Stimulated activated CD4-positive, alpha-beta T cell treated with anti-CD3 and anti-CD28 coated beads, Interleukin-4, amount 100 ng/mL, for 48 hours (primary cell): ENCODE measurements at regions not wholly inside any gene's neighbourhood (a gene's known extent, or its start where the extent isn't known, plus 50 kb on each side); places are given as distances from the start of the nearest gene placed in this dataset.

Source experiments
- DNase-seq, 2 donors: peaks; one replicate each; pipeline ENCODE4 v3.0.0-alpha.2; 2020; ENCODE audit warnings: low read depth in 2 of 2

DNA sequence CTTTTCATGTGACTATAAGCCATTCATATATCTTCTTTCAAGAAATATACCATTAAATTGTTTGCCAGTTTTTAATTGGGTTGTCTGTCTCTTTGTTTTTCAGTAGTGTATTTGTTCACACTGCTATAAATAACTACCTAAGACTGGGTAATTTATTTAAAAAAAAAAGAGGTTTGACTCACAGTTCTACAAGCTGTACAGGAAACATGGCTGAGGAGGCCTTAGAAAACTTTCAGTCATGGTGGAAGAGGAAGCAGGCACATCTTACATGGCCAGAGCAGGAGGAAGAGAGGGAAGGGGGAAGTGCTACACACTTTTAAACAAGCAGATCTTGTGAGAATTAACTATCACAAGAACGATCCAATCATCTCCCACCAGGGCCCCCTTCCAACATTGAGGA lies 255.3 kb downstream of the EPM2A start:
- DNase-seq, result no peak

DNA sequence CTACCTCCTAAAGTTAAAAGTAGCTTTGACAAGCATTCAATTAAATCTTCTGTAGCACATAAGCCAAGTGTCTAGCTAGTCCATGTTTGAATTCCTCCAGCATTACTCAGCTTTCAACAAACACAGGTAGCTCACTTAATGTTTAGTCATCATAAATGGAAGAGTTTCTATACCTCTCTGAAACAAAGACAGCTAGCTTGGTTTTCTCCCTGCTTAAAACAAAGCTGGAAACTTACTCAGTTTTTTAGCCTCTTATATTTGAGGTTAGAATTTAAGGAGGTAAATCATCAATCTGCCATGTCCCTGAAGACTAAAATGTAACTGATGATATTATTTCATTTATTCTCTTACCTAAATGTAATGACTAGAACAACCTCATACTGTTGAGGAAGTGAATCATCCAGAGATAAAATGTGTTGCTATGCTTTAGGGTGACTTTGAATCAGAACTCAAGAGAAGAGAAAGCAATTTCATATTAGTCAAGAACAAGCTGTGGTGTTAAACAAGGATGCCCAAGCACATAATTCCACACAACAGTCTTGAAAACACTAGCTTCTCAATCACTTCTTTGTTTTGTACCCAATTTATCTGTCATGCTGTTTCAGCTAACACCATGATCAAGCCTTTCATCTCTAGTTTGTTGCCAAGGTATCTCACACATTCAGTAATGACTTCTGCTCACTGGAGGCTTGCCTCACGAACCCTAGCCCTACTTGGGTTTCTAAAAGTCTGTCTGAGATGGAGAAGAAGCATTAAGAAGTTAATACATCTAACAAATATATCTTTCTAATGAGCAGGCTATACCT lies 251.9 kb downstream of the EPM2A start:
- DNase-seq, result no peak

GRCh38 chr6:145485288-145485687 lies 250.0 kb downstream of the EPM2A start:
- no peak for DNase-seq

DNA sequence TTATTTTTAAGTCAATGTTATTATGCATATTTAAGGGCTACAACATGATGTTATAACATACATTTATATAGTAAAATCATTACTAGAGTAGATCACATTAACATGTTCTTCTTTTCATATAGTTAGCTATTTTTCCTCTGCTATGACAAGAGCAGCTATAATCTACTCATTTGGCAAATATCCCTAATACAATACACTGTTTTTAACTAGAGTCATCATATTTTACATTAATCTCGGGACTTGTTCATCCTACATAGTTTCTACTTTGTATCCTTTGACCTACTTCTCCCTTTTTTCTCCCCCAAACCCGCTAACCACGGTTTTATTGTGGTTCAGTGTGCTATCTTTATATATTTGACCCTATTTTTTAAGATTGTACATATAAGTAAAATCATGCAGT lies 249.0 kb downstream of the EPM2A start:
- DNase-seq, result no peak

- no peak for DNase-seq
Measured at GRCh38 chr6:145489583-145489982, 245.7 kb downstream of the EPM2A start.

DNA sequence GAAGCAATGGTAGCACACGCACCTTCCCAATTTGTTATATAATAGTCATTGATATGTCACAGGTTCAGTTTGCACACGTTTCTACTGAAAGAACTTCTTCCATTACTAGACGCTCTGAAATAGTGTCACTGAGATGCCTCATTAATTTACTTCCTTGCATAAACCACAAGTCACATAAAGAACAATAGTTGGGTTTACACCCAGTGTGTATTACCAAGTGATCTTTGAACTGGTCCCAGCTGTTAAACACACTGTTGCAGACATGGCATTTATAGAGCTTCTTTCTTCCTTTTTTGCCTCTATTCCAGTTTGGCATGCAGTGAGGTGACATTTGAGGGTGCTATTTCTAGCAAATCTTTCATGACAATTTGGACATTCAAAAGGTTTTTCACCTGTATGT lies 245.3 kb downstream of the EPM2A start:
- DNase-seq, result no peak

- no peak for DNase-seq
Measured at GRCh38 chr6:145491126-145491525, 244.2 kb downstream of the EPM2A start.

DNA sequence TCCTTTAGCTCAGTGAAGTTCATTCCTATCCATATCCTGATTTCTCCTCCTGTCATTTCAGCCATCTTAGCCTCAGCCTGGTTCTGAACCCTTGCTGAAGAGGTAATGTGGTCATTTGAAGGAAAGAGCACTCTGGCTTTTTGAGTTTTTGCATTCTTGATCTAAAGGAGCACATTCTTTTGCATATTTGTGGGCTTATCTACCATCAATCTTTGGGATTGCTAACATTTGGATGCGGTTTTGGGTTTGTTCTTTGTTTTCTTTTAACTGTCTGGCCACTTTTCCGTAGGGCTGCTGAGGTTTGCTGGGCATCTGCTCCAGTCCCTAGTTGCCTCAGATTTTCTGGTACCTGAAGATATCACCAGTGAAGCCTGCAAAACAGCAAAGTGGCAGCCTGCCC lies 238.3 kb downstream of the EPM2A start:
- DNase-seq, result no peak

GRCh38 chr6:145498425-145498824 lies 236.9 kb downstream of the EPM2A start:
- DNase-seq, result no peak

DNA sequence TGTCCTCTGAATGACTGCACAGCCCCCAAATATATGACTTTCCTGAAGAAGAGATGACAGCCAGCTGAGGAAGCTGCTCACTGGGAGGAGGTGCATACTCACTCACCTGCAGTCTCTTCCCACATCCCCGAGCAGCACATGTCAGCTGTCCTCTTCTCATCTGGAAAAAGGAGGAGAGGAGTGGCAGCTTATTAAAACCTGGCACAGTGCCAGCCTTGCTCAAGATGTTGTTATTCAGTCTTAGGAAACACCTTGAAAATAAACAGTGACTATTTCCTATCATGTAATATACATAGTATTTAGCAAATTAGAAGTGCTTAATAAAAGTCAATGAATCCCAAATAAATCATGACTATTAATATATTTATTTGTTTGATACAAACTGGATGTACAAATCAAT lies 232.9 kb downstream of the EPM2A start:
- no peak for DNase-seq

- no peak for DNase-seq
Measured at GRCh38 chr6:145506136-145506535, 229.2 kb downstream of the EPM2A start.

GRCh38 chr6:145506565-145506964 lies 228.8 kb downstream of the EPM2A start:
- DNase-seq, result no peak

DNA sequence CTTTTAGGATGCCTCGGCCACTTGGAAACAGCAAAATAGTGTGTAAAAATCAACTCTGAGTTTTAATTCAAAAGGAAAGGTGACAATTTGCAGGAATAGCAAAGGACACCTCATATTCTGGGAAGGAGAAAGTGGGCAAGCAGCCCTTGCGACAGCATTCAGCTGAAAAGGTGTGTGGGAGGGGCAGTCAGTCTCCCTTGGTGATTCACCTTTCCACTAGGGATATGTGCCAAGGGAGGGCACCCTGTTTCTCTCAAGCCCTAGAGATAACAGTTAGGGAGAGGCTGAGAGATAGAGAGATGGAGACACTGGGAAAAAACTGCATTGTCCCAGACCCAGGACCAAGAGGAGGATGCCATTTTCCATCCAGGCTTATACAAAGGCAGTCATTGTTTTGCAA lies 228.1 kb downstream of the EPM2A start:
- DNase-seq, result no peak

DNA sequence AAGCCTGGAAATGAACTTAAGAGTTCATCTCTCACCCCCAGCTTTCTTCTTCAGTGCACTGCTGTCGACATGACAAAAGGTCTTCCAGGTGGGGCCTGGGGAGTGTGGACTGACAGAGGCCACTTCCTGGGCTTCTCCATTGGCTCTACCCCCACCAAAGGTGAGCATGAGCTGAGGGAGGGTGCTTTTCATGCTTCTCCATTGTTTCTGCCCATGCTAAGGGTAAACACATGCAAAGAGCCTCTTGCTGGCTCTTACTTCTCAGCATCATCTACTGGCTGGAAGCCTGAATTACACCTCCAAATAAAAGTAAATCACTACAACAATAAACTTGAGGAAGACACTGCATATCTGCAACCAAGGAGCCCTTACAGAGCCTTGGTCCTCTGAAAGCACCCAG lies 227.2 kb downstream of the EPM2A start:
- no peak for DNase-seq

DNA sequence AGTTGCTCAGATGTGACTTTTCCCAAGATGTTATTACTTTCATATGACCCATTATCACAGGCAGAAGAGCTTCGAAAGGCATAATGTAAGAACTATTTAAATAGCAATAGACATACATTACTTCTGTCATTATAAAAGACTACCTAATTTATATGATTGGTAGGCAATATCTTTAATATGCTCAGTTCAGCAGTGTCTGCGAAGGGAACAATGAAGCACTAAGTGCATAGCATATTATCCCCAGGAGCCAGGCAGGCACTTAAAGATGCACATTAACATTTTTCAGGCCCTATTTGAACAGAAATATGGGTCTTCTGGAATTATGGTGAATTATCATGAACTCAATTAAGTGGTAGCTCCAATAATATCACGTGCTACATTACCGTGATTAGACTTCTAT lies 217.8 kb downstream of the EPM2A start:
- no peak for DNase-seq

GRCh38 chr6:145525038-145525437 lies 210.3 kb downstream of the EPM2A start:
- DNase-seq, result no peak

DNA sequence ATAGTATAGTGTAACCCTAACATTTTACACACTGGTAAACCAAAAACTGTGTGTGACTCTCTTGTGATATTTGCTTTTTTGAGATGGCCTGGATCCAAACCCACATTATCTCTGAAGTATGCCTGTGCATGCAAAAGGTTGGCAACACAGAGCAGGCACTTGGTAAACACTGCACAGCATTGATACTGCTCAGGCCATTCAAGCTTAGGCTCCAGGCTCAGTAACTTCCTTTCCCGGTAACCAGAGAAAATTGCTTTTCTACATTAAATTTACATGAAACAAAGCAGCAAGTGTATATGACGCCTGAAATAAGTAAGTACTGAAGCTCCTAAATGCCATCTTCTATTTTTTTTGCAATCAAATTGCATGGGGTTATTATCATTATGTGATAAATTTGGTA lies 205.7 kb downstream of the EPM2A start:
- DNase-seq, result no peak

GRCh38 chr6:145530454-145530853 lies 204.9 kb downstream of the EPM2A start:
- DNase-seq, result no peak

GRCh38 chr6:145531032-145531431 lies 204.3 kb downstream of the EPM2A start:
- no peak for DNase-seq

DNA sequence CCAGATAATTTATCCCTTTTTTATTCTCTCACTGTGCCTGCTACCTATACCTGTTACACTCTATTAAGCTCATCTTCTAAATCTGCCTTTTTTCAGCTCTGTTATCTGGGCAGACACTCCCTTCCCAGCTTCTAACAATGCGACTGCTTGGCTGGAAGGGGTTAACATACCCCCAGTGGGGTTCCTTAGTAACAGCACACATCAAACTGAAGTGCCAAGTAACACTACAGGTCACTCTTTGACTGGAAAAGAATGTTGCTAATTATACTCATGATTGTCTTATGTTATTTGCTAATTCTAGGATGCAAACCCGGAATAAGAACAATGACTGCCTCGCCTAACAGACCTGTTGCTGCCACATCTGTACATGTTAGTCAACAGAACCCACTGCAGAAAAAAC lies 203.5 kb downstream of the EPM2A start:
- no peak for DNase-seq

DNA sequence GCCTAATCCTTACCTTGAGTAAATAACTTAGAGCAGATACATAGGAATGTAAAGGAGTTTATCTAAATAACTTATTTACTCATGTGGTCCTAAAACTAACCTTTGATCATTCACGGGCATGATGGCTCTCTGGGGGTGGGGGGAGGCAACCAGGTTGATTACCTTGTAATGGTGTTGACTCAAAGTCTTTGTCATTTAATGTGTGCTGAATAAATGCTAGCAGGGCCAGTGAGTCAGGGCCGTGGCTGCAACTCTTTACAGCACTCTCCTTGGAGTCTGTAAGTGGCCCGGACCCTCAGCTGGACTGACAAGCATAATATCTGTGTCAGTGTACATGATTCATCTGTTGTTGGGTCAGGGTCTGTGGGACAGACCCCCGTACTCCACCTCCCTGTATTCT lies 203.0 kb downstream of the EPM2A start:
- no peak for DNase-seq

GRCh38 chr6:145534989-145535388 lies 200.3 kb downstream of the EPM2A start:
- no peak for DNase-seq

GRCh38 chr6:145538989-145539388 lies 196.3 kb downstream of the EPM2A start:
- no peak for DNase-seq

DNA sequence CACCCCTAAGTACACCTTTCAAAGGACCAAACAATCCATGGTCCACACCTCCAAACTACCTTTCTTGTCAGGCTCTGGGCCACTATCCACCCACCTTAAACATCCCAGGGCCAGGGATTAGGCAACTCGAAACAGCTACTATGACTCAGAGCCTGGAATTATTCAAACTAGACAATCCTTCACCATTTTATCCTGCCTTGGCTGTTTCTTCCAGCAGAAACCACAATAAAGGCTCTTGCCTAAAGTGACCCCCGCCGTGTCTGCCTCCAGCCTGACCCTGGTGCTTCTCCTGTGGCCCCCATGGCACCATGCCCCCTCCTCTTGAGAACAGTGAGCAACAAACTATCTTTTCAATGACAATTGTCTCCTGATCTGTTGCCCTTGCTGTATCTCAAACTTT lies 195.5 kb downstream of the EPM2A start:
- no peak for DNase-seq
